ENCODE measurements at regions not wholly inside any gene's neighbourhood (a gene's known extent, or its start where the extent isn't known, plus 50 kb on each side); places are given as distances from the start of the nearest gene placed in this dataset.

GRCh38 chr7:41870461-41871138 is 167.7 kb upstream of the INHBA start (continued):
- peak; percentile 57 for TF ChIP-seq CUX1 (IDR thresholded peaks at IDR 0.05; ENCODE audit: insufficient replicate concordance, low read depth, low read length)
- TF ChIP-seq NR2F1 (conservative IDR thresholded peaks at IDR 0.05) = peak; percentile 70
- TF ChIP-seq TCF12 (IDR thresholded peaks at IDR 0.05; ENCODE audit: low read depth, low read length) = 0 out of 2 replicates have a peak, but pooled peaks have one; percentile 25
- peak; percentile 89 for TF ChIP-seq RELB (IDR thresholded peaks at IDR 0.05; ENCODE audit: low read depth)
- 0 out of 2 replicates have a peak, but pooled peaks have one; percentile 45 for TF ChIP-seq BMI1 (IDR thresholded peaks at IDR 0.05; ENCODE audit: borderline replicate concordance)
- peak; percentile 63; the same call in 1 of the 2 replicates for TF ChIP-seq ZNF217 (IDR thresholded peaks at IDR 0.05)
- TF ChIP-seq MTA2 (IDR thresholded peaks at IDR 0.05; ENCODE audit: low read depth) = peak; percentile 91
- TF ChIP-seq LARP7 (IDR thresholded peaks at IDR 0.05) = no peak
- no peak for TF ChIP-seq ATF7 (IDR thresholded peaks at IDR 0.05; ENCODE audit: low read depth)
- TF ChIP-seq IKZF2 (IDR thresholded peaks at IDR 0.05) = peak; percentile 91 to 93
- TF ChIP-seq EP300 (IDR thresholded peaks at IDR 0.05; ENCODE audit: borderline replicate concordance in 1 of 2, control insufficient read depth in 1 of 2, low read depth in 2 of 2, low read length in 2 of 2) = peak; percentile 45 to 49; a peak in 2 of 4 replicates
- TF ChIP-seq RUNX3 (IDR thresholded peaks at IDR 0.05; ENCODE audit: low read length) = peak; percentile 67
- TF ChIP-seq EED (IDR thresholded peaks at IDR 0.05; ENCODE audit: low read depth) = peak; percentile 37; the same call in 1 of the 2 replicates
